ENCODE measurements at regions not wholly inside any gene's neighbourhood (a gene's known extent, or its start where the extent isn't known, plus 50 kb on each side); places are given as distances from the start of the nearest gene placed in this dataset.
"Not testable (repeated sequence)": the region's sequence is repeated elsewhere in the genome, so short reads cannot be mapped to it uniquely, and the experiment has no call there.

DNA sequence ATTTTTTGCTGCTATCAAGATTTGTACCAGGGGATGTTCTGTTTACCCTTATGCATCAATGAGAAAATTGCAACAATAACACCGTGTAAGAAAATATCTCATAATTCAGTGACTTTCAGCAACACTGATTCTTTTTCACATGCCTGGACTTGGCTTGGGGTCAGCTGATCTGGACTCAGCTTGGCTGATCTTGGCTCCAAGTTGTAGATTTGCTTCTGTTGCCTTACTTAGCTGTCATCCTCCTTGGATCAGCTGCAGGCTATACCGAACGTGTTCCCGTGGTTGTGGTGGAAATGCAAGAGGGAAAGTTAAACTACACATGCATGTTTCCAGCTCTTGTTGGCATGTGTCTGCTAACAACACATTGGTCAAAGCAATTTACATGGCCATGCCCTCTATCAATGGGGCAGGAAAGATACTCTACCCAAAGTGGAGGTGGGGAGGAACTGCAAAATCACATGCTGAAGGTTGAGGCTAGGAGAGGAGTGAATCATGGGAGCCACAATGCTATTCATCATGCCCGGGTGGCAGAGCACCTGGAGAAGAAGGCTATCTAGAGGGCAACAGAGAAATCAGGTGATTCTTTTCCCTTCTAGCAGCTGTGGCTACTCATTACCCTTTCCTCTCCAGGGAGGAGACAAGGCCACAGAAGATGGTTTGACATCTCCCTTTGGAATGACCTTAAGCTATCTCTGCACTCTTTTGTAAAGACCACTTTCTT is 1276.3 kb upstream of the AUTS2 start:
- no peak for DNase-seq

DNA sequence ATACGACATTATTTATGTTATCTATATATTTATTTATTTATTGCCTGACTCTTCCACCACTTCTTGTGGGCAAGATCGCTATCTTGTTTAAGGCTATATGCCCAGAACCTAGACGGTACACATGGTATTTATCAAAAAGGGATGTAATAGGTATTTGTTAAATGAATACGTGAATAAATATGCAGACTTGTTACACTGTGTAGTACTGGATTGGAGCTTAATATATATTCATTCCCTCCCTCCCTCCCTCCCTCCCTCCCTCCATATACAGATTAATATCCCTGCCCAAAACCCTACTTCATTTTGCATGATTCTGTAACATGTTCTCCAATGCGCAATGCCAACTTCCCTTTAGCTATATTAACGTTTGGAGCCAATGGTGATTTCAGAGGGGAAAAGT is 1273.7 kb upstream of the AUTS2 start:
- DNase-seq = no peak

DNA sequence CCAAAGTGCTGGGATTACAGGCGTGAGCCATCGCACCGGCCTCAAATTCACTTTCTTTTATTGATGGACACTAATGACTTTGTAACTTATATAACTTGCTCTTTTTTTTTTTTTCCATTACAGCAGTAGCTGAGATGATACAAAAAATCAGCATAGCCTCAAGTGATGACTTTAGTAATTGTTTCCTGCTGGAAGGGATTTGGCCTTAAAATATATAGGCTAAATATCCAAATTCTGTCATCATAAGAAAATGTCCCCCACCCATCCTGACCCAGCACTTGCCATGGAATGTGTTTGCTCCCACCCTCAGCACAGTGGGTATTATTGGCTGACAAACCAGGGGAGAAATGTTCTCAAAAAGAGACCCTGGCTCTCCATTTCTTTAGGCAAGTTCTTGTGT is 1264.1 kb upstream of the AUTS2 start:
- DNase-seq = no peak

DNA sequence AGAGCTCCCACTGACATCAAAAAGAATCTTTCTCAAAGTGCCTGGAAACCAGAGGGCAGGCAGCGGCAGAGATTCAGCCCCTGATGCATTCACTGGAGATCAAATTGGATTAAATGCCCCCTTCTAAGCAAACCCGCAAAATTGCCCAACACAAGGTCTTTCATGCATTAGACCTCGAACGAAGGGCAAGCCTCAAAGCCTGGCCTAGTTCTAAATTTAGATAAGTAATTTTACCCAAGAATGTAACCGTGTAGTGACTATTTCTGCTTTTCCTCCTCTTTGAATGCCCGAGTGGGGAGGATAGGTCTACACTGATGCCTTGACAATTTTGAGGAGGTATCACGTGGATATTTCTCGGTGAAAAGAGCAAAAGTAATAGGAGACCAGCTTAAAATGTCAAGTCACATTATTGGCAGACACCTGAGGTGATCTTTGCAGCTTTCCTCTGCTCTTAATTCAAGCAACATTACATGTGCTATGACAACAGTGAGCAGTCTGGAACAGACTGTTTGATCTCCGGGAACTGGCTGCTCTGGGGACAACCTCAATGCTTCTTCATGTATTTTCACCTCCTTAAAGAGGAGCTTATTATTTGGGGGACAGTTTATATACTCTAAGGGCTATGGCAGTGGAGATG is 1263.5 kb upstream of the AUTS2 start:
- no peak for DNase-seq

DNA sequence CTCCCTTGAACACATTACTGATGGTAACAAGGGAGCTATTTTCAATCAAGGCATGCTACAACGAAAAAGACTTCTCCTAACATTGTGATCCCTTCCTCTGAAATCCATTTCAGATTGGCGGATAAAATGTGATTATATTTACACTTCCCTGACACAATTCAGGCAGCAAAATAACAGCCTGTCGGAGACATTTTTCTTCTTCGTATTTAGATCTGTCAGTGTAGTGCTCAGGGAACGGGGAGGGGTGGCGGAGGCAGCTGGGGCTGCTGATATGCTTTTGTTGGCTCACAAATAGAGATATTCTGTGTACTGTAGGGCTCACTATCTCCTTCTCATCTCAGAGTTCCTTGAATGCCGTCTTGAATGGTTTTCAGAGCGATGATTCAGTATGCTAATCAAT is 1261.7 kb upstream of the AUTS2 start:
- no peak for DNase-seq

DNA sequence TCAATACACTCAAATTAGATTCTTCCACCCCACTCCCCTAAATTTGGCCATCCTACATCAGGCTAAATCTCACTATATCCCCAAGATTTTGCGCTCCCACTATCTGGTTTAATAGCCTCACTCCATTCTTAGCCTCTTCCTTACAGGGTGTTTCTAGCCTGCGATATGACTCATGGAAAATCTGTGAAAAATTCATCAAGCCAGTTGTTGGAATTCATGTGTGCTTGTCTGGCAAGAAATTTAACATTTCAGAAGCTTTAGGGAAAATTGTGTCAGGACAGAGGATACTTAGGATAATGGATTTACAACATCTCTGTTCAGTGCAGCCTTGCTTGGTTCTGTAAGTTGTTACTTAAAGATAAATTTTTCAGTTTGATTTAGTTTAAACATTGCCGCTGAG is 1249.9 kb upstream of the AUTS2 start:
- DNase-seq = no peak

DNA sequence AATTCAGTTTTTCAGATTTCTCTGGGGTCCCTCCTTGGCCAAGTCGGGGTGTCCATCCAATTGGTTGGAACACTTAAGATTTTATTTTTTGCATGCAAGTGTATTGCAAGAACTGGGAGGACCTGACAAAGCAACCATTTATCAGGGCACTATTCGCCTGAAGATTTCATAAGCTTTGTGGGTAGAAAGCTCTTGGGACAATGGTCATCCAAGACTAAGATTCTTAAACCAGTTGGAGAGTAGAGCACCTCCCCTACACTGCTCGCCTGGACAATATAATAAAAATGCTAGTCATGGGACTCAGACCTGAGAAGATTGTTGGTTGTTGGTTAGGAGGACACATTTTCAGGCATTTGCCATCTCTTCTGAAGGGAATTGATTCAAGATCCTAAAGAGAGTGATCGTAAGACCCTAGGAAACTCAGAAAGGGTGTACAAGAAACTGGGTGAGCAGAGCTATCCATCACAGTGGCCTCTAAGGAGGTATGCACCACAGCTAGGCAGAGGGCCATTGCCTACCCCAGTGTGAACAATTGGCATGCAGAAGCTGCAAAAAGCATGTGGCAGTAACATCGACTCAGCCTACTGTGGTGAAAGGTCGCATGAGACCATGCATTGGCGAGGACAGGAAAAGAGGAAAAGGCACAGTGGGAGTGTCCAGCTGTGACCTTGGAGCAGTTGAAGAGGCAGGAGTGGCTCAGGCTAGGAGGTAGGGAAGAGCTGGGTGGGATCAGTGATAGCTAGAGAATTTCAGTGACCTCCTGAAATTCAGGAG is 1235.3 kb upstream of the AUTS2 start:
- no peak for DNase-seq

DNA sequence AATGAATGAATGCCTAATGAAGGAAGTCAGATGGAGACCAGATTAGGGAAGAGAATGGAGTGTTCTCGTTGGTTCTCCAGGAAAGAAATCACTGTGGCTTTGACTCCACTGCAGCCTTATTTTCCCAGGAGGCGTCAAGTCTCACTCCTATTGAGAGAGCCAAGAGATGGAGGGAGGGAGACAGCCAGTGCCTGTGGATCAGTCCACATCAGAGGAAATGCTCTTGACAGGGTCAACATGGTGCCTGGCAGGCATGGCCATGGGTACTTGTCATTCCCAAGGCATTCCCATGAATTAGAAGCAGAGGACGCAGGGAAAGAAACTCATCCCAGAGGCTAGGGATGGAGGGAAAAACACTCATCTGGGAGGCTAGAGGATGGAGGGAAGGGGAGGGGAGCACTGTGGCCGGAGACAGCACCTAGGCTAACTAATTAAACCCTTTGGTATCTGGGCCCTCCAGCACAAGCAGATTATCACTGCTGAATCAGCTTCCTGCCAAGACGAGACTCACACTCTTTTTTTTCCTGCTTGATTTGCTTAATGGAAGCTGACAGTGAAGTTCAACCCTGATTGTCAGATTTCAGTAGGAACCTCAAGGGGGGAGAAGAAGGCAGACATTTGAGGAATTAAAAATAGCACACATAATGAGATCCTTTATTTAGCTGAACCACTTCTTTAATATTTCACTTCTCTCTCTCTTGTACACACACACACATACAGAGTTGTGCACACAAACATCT is 1233.2 kb upstream of the AUTS2 start:
- no peak for DNase-seq

DNA sequence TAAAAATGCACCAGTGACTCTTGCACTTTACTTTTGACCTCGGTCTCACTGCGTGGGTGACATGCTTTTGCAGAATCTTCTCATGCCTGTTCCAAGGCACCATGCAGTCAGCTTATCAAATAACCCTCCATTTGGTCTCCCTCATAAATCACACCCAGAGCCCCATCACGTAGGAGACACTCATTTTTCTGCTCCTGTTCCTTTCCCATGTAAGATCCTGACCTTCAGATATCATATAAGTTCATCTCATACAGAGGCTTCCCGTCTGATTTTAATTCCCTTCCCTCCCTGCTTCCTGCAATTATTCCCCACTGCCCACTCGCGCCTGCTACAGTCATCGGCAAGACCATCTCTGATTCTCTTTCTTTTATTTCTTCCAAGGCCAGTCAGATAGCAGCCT is 1226.3 kb upstream of the AUTS2 start:
- DNase-seq = no peak

DNA sequence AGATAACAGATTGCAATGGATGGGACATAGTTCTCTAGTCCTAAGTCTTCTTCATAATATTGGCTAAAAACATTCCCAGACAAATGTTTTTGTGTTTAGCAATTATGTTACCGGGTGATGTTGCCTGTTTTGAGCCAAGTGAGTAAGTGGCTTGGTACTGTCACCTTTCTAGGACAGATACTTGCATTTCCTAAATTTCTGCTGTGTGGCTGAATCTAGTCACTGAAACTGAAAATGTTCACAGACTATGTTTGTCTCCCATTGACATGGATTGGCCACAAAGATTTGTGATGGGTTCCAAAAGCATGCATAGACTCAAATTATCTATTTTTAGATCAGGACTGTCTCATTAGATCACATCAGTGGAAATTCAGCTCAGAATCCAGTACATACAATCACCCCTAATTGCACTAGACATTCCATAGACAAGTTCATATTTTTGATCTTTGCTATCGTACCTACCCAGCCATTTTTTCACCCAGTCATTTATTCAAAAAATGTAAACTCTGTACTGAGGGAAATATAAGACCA is 1222.1 kb upstream of the AUTS2 start:
- DNase-seq = no peak

DNA sequence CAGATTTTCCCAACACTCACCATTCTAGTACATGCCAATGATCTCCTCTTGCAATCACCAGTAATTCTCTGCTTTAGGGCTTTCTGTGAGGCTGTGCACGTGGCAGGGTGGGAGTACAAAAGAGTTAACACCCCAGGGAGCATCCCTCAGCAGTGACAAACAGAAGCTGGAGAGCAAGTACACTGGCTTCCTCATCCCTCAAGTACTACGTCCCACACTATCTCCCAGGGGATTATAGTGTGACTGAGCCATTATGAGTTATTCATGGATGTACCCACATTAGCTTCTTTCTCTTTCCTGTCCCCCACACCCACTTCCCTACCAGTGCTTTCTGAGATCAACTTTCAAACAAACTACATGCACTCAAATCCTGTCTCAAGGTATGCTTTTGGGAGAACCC is 1216.5 kb upstream of the AUTS2 start:
- no peak for DNase-seq

DNA sequence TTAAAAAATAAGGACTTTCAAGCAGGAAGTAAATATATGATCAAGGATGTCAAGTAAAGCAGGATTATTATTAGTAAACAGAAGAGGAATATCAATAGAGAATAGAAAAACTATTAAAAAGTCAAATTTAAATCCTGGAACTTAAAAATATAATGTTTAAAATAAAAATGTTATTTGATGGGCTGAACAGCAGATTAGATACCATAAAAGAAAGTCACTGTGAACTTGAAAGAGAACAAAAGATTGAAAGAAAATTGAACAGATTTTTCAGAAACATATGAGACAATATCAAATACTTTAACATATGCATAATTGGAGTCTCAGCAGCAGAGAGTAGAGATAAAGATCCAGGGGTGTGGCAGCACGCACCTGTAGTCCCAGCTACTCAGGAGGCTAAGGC is 1213.7 kb upstream of the AUTS2 start:
- no peak for DNase-seq

DNA sequence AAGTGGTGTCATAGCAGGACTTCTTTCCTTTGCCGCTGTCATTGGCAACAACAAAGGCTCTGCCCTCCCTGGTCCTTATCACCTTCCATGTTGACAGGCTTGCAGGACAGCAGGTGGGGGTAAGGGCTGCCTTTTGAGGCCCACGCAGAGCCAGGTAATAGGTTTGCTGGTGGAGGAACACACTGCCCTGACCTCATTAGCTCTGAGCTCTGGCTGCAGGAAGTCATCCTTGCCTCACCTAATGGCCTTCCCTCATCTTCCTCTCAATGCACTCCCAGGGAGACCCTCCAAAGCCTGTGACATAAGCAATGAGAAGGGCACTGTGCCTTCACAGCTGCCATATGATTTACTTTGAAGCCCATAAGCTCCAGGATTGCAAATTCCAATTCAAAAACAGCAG is 1205.2 kb upstream of the AUTS2 start:
- DNase-seq = no peak

DNA sequence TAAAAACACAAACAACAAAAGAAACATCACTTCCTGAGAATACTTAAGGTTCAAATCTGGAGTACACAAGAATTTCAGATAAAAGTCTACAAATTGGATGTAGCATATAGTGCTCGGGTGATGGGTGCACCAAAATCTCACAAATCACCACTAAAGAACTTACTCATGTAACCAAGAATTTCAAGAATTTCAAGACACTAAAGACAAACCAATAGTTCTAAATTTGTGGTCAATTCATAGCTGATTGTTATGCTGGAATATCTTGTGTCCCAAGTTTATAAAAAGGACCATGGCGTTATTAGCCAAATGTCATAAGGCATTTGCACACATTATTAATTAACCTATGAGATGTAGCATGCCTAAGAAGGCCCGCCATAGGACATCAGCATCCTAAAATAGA is 1204.1 kb upstream of the AUTS2 start:
- DNase-seq = no peak

DNA sequence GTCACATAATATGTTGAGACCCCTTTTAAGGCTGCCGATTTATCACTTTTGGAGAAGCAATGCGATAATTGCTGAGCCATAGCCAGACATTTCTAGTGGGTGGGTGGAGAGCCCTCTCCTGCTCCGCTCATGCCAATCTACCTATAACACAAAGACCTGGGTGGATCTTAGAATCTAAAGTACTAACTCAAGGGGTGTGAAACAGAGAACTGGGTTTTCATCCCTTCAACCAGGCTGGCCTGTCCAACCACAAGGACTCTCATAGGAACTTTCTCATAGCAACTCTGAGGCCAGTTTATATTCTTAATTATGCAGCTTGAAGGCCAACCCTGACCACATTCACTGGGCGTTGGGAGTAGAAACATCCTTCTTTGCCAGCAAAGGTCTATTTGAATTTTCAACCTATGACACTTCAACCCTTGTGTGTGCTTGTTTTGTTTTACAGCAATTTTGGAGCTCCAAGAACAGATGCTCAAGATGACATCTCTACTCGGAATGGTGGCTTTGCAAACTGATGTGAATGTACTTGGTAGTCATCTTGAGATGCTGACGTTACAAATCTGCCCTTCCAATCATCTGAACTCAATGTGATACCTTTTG is 1198.2 kb upstream of the AUTS2 start:
- no peak for DNase-seq

DNA sequence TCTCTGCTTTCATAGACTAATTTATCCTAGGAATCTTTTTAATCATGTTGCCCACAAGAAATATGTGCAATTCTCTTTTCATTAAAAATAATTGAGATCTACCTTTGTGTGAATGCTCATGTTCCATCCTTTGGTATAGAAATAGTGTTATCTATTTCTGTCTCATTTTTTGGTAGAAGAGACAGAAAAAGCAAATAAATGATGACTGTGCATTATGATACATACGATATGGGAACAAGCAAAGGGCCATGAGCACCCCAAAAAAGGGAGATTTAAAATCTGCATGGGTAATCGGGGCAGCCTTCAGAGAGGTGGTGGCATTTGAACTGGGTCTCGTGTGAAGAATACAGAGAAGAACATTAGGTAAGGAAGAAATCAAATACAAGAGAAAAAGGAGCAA is 1197.5 kb upstream of the AUTS2 start:
- no peak for DNase-seq

DNA sequence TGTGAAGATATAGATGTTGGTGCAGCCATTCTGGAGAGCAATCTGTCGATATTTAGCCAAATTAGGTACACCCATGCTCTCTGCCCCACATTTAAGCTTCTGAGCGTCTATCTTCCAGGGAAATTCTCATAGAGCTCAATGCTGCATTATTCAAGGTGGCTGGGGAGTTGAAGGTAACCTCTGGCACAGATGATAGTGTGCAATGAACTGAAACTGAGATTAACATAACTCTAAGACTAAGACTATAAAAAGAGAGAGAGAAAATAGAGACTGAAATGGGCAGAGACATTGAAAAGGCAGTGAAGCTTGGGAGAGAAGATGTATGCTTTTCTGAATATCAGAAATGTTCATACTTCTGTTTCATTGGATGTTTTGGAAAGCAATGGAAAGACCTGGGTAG is 1197.0 kb upstream of the AUTS2 start:
- DNase-seq = no peak

DNA sequence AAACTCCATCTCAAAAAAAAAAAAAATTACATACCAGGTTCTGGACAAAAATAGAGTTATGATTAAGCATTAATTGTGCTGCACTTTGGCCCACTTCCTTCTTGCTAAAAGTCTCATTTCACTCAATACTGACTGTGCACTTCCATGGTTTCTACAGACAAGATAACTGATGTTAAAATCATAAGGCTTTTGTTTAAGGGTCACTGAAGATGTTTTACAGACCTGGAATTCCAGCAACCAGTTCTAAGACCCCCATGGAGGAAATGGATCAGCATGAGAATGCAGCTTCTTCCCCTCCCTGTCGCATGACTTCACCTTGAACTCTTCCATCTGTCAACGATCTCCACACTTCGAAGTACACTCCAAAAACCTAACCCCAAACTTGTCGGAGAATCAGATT is 1191.8 kb upstream of the AUTS2 start:
- no peak for DNase-seq

DNA sequence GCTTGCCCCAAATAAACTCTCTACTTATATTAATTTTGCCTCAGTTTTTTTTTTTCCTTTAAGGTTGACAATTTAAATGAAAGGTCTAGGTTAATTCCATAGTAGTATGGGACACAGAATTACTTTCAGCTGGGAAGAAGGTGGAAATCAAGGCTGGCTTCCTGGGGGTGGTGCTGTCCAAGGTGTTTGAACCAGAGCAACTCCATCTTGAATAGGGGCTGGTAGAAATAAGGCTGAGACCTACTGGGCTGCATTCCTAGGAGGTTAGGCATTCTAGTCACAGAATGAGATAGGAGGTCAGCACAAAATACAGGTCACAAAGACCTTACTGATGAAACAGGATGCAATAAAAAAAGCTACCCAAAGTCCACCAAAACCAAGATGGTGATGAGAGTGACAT is 1190.8 kb upstream of the AUTS2 start:
- no peak for DNase-seq

DNA sequence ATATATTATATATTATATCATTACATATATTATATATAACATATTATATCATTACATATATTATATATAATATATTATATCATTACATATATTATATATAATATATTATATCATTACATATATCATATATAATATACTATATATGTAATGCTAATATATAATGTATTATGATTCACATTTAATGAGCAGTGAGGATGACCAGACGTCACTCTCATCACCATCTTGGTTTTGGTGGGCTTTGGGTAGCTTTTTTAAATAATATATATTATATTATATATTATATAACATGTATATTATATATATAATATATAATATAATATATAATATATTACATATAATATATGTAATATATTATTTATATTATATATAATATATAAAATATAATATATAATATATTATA is 1189.4 kb upstream of the AUTS2 start:
- DNase-seq = no peak

DNA sequence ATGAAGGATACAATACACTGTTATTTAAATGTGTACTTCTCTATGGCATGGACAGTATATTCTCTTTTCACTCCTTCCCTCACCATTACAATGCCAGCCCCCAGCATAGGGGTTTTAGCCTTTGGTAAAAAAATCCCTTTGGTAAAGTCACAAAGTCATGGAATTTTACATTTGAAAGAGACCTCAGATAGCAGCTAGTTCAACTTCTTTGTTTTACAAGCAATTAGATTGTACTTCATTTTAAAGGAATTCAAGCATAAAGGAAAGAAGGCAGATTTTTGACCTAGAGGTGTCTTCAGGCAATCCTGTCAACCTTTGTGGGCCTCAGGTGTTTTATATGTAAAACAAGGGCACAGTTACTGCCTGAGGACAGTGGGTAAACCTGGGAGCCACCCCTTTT is 1188.4 kb upstream of the AUTS2 start:
- no peak for DNase-seq

DNA sequence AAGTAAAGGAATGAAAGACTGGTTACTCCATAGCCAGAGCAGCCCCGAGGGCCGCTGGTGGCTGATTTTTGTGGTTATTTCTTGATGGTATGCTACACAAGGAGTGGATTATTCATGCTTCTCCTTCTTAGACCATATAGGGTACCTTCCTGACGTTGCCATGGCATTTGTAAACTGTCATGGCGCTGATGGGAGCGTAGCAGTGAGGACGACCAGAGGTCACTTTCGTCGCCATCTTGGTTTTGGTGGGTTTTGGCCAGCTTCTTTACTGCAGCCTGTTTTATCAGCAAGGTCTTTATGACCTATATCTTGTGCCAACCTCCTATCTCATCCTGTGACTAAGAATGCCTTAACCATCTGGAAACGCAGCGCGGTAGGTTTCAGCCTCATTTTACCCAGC is 1187.6 kb upstream of the AUTS2 start:
- DNase-seq = not testable (repeated sequence)

DNA sequence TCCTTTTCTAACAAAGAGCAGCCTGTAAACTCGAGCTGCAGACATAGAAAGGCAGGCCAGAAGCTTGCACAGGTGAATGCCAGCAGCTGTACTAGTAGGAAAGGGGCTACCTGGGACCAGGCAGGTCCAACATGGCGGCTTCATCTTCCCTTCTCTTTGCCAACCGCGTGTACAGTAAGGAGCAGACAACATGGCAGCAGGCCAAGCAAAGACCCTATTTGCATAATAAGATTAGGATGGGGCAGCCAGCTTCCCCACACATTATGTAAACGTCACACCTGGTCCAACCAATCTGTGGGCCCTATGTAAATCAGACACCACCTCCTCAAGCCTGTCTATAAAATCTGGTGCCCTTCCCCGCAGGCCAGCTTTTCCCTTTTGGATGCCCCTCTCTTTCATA is 1186.5 kb upstream of the AUTS2 start:
- no peak for DNase-seq

All from NK-92 treated with Interleukin-12 subunit alpha and Interleukin-12 subunit beta, amount 100 ng/mL, for 24 hours (cell line).